ENCODE measurements at regions not wholly inside any gene's neighbourhood (a gene's known extent, or its start where the extent isn't known, plus 50 kb on each side); places are given as distances from the start of the nearest gene placed in this dataset.
"Not testable (repeated sequence)": the region's sequence is repeated elsewhere in the genome, so short reads cannot be mapped to it uniquely, and the experiment has no call there.

DNA sequence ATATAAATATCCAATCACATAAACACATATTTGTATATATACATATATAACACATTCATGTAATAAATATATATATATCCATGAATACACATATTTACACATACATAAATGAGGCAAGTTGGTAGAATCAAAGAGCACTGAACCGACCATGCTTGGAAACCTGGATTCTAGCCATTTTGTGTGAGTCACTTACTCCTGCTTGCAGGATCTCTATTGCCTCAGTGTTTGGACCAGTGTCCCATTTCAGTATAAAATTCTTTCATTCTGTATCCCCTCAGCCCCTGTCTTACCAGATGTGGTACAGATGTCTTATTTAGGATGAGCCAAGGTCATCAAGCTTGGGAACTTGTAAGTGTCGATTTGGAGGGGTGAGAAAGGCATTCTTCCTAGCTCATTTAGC is 391.4 kb upstream of the FRG2C start:
- H3K27ac Mint-ChIP-seq (ENCODE audit: unreplicated experiment) = no peak overlapping the region
- no peak overlapping the region for H3K4me3 Mint-ChIP-seq (ENCODE audit: unreplicated experiment)
- no peaks in the 10 kb centered on the region for H3K27me3 Mint-ChIP-seq (ENCODE audit: unreplicated experiment)
- no peaks in the 10 kb centered on the region for H3K9me3 Mint-ChIP-seq (ENCODE audit: unreplicated experiment)
- TF ChIP-seq, protein P1, sequence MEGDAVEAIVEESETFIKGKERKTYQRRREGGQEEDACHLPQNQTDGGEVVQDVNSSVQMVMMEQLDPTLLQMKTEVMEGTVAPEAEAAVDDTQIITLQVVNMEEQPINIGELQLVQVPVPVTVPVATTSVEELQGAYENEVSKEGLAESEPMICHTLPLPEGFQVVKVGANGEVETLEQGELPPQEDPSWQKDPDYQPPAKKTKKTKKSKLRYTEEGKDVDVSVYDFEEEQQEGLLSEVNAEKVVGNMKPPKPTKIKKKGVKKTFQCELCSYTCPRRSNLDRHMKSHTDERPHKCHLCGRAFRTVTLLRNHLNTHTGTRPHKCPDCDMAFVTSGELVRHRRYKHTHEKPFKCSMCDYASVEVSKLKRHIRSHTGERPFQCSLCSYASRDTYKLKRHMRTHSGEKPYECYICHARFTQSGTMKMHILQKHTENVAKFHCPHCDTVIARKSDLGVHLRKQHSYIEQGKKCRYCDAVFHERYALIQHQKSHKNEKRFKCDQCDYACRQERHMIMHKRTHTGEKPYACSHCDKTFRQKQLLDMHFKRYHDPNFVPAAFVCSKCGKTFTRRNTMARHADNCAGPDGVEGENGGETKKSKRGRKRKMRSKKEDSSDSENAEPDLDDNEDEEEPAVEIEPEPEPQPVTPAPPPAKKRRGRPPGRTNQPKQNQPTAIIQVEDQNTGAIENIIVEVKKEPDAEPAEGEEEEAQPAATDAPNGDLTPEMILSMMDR (IDR thresholded peaks at IDR 0.05; ENCODE audit: unreplicated experiment) = no peak
- no peaks in the 10 kb centered on the region for H3K36me3 Mint-ChIP-seq (ENCODE audit: low read depth, unreplicated experiment)
- H3K4me1 Mint-ChIP-seq (ENCODE audit: unreplicated experiment) = peaks cover 14% of the 10 kb centered on the region
- DNase-seq (ENCODE audit: low spot score) = no peak

- not testable (repeated sequence) for H3K27me3 Mint-ChIP-seq (ENCODE audit: unreplicated experiment); H3K9me3 Mint-ChIP-seq (ENCODE audit: unreplicated experiment); H3K27ac Mint-ChIP-seq (ENCODE audit: unreplicated experiment); H3K4me3 Mint-ChIP-seq (ENCODE audit: unreplicated experiment); H3K4me1 Mint-ChIP-seq (ENCODE audit: unreplicated experiment); DNase-seq (ENCODE audit: low spot score)
- peaks cover 41% of the 10 kb centered on the region for H3K36me3 Mint-ChIP-seq (ENCODE audit: low read depth, unreplicated experiment)
Measured at GRCh38 chr3:75285531-75286148, 378.5 kb upstream of the FRG2C start.

GRCh38 chr3:75288972-75289574 is 375.1 kb upstream of the FRG2C start:
- H3K27ac Mint-ChIP-seq (ENCODE audit: unreplicated experiment); DNase-seq (ENCODE audit: low spot score); H3K4me1 Mint-ChIP-seq (ENCODE audit: unreplicated experiment); H3K9me3 Mint-ChIP-seq (ENCODE audit: unreplicated experiment); H3K4me3 Mint-ChIP-seq (ENCODE audit: unreplicated experiment); H3K27me3 Mint-ChIP-seq (ENCODE audit: unreplicated experiment): not testable (repeated sequence)
- peaks cover 26% of the 10 kb centered on the region for H3K36me3 Mint-ChIP-seq (ENCODE audit: low read depth, unreplicated experiment)

GRCh38 chr3:75294124-75294523 is 370.0 kb upstream of the FRG2C start:
- no peak overlapping the region for H3K27ac Mint-ChIP-seq (ENCODE audit: unreplicated experiment)
- DNase-seq (ENCODE audit: low spot score) = peak; percentile 49
- peaks cover 20% of the 10 kb centered on the region for H3K36me3 Mint-ChIP-seq (ENCODE audit: low read depth, unreplicated experiment)
- H3K27me3 Mint-ChIP-seq (ENCODE audit: unreplicated experiment) = peaks cover 11% of the 10 kb centered on the region
- TF ChIP-seq, protein P1 (IDR thresholded peaks at IDR 0.05; ENCODE audit: unreplicated experiment) = peak; percentile 73
- no peak overlapping the region for H3K4me3 Mint-ChIP-seq (ENCODE audit: unreplicated experiment)
- peaks cover 13% of the 10 kb centered on the region for H3K9me3 Mint-ChIP-seq (ENCODE audit: unreplicated experiment)
- peaks cover 18% of the 10 kb centered on the region for H3K4me1 Mint-ChIP-seq (ENCODE audit: unreplicated experiment)

DNA sequence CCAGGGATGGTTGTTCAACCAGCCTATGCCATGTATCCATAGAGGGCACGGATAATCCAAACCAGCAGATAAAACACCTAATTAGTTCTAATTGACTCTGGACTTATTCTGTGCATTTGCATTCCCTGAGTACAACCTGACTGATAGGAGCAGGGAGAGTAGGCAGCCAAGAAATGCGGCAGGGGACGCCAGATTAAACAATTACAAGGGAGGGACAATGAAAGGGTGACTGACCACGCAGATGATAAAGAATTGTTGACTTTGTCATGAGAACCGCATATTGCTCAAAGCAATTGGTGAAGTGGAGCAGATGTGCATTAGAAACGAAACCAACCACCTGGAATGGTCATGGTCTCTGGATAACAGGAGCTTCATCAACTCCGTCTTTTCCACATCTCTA is 369.1 kb upstream of the FRG2C start:
- Mint-ChIP-seq H3K27me3 (ENCODE audit: unreplicated experiment) (peaks cover 13% of the 10 kb centered on the region), H3K4me1 (ENCODE audit: unreplicated experiment) (peaks cover 18% of the 10 kb centered on the region), H3K9me3 (ENCODE audit: unreplicated experiment) (peaks cover 13% of the 10 kb centered on the region), H3K4me3 (ENCODE audit: unreplicated experiment) (no peak overlapping the region), H3K27ac (ENCODE audit: unreplicated experiment) (no peak overlapping the region), H3K36me3 (ENCODE audit: low read depth, unreplicated experiment) (peaks cover 19% of the 10 kb centered on the region)
- TF ChIP-seq, protein P1 (IDR thresholded peaks at IDR 0.05; ENCODE audit: unreplicated experiment) = no peak
- DNase-seq (ENCODE audit: low spot score) = no peak

DNA sequence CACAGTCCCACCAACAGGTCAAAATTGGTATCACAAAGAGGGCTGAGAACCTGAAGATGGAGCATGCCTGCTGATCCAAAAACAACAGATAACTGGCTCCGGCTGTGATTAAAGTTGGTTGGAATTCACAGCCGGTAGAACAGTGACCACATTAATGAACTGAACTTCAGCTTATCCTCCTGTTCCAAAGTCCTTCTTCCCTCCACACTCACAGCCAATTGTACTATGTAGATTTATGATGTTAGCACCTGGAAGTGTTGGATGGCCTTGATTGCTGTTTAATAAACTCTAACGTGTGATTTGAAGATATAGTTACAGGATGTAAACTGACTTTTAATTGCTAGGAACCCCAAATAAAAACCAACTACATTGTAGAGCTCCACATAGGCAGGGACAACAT is 367.3 kb upstream of the FRG2C start:
- peaks cover 13% of the 10 kb centered on the region for H3K9me3 Mint-ChIP-seq (ENCODE audit: unreplicated experiment)
- H3K4me3 Mint-ChIP-seq (ENCODE audit: unreplicated experiment) = no peak overlapping the region
- no peak for DNase-seq (ENCODE audit: low spot score)
- H3K4me1 Mint-ChIP-seq (ENCODE audit: unreplicated experiment) = peaks cover 18% of the 10 kb centered on the region
- peaks cover 16% of the 10 kb centered on the region for H3K36me3 Mint-ChIP-seq (ENCODE audit: low read depth, unreplicated experiment)
- H3K27ac Mint-ChIP-seq (ENCODE audit: unreplicated experiment) = no peak overlapping the region
- peaks cover 13% of the 10 kb centered on the region for H3K27me3 Mint-ChIP-seq (ENCODE audit: unreplicated experiment)
- TF ChIP-seq, protein P1 (IDR thresholded peaks at IDR 0.05; ENCODE audit: unreplicated experiment) = no peak

Data from endothelial cell (in vitro differentiated cells).